BLaER1 treated with 17β-estradiol and CSF1 and Interleukin-3, amounts not matched to agents 10 nM and 100 nM (cell line): ENCODE measurements at regions not wholly inside any gene's neighbourhood (a gene's known extent, or its start where the extent isn't known, plus 50 kb on each side); places are given as distances from the start of the nearest gene placed in this dataset.
"Not testable (repeated sequence)": the region's sequence is repeated elsewhere in the genome, so short reads cannot be mapped to it uniquely, and the experiment has no call there.

Experiments used
- H3K27ac ChIP-seq, 11 experiments: shearing (Covaris generic); formaldehyde crosslinking; 2 replicates each; pipeline ENCODE4 v1.8.1; 2022
- H3K27me3 ChIP-seq, 11 experiments: shearing (Covaris generic); formaldehyde crosslinking; 2 replicates each; pipeline ENCODE4 v1.8.1; 2022
- H3K36me3 ChIP-seq, 11 experiments: shearing (Covaris generic); formaldehyde crosslinking; 2 replicates each; pipeline ENCODE4 v1.8.1; 2022
- H3K4me1 ChIP-seq, 10 experiments: shearing (Covaris generic); formaldehyde crosslinking; 2 replicates each; pipeline ENCODE4 v1.8.1; 2022
- H3K4me2 ChIP-seq, 11 experiments: shearing (Covaris generic); formaldehyde crosslinking; 2 replicates each; pipeline ENCODE4 v1.8.1; 2022
- H3K4me3 ChIP-seq, 10 experiments: shearing (Covaris generic); formaldehyde crosslinking; 2 replicates each; pipeline ENCODE4 v1.8.1; 2022
- H3K9ac ChIP-seq, 11 experiments: shearing (Covaris generic); formaldehyde crosslinking; 2 replicates each; pipeline ENCODE4 v1.8.1; 2022
- H3K9me3 ChIP-seq, 11 experiments: shearing (Covaris generic); formaldehyde crosslinking; replicated peaks in 1 of 11; 2 replicates each; pipeline ENCODE4 v1.8.1; 2022
- H4K20me1 ChIP-seq, 11 experiments: shearing (Covaris generic); formaldehyde crosslinking; 2 replicates each; pipeline ENCODE4 v1.8.1; 2022
- Cebpa-rat ChIP-seq, 11 experiments: shearing (Covaris generic); IDR thresholded peaks; 2 replicates each; pipeline ENCODE4 v1.8.1; 2022

DNA sequence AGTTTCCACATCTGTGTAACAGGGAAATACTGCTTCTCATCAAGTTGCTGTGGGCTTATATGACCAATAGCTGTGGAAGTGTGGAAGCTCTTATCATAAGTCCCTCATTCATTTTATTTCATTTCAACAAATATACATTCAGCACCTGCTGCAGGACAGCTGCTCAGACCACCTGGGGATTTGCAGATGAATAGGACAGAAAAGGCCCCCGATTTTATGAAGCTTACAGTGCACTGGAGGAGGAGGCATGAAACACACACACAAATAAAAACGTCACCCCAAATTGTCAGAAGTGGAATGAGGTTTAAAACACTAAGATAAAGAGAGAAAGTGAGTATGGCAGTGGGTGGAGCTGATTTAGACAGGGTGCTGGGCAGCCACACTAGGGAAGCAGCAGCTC, 107.2 kb downstream of the DRD1 start:
- H3K9me3 ChIP-seq, result peaks cover 0 to 2% (median 0%) of the 10 kb centered on the region in 11 experiments; a peak in 2 of 22 replicates
- no peak overlapping the region for H3K9ac ChIP-seq
- no peaks in the 10 kb centered on the region for H3K36me3 ChIP-seq
- no peaks in the 10 kb centered on the region for H4K20me1 ChIP-seq
- no peak overlapping the region for H3K4me3 ChIP-seq
- no peak overlapping the region for H3K27ac ChIP-seq
- H3K27me3 ChIP-seq, result no peaks in the 10 kb centered on the region
- H3K4me2 ChIP-seq, result no peak overlapping the region
- H3K4me1 ChIP-seq, result 0 out of 20 replicates have a peak, but pooled peaks cover 0 to 4% (median 0%) of the 10 kb centered on the region in 10 experiments
- no peak for TF ChIP-seq Cebpa-rat (IDR thresholded peaks at IDR 0.05)

DNA sequence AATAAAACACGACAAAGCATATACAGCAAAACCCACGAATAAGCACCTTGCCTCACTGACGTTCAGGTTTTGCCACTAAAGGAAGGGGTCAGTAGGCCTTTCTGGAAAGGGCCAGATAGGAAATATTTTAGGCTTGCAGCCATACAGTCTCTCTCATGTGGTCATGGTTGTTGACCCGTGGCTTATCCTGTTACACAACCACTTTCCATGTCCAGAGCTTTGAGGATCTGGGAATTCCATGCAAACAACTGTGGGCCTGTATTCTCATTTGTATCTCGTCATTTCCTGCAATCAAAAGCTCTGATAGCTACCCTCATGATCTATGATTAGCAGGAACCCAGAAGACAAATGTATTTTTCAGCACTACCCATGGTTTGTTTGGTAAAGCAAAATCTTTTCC, 108.3 kb downstream of the DRD1 start:
- Histone ChIP-seq H3K9ac (no peak overlapping the region), H3K36me3 (no peaks in the 10 kb centered on the region), H3K9me3 (peaks cover 0 to 5% (median 0%) of the 10 kb centered on the region in 11 experiments; a peak in 2 of 22 replicates), H3K4me3 (no peak overlapping the region), H3K27me3 (no peaks in the 10 kb centered on the region), H3K27ac (no peak overlapping the region), H4K20me1 (no peaks in the 10 kb centered on the region), H3K4me2 (no peak overlapping the region), H3K4me1 (0 out of 20 replicates have a peak, but pooled peaks cover 0 to 4% (median 0%) of the 10 kb centered on the region in 10 experiments)
- no peak for TF ChIP-seq Cebpa-rat (IDR thresholded peaks at IDR 0.05)

DNA sequence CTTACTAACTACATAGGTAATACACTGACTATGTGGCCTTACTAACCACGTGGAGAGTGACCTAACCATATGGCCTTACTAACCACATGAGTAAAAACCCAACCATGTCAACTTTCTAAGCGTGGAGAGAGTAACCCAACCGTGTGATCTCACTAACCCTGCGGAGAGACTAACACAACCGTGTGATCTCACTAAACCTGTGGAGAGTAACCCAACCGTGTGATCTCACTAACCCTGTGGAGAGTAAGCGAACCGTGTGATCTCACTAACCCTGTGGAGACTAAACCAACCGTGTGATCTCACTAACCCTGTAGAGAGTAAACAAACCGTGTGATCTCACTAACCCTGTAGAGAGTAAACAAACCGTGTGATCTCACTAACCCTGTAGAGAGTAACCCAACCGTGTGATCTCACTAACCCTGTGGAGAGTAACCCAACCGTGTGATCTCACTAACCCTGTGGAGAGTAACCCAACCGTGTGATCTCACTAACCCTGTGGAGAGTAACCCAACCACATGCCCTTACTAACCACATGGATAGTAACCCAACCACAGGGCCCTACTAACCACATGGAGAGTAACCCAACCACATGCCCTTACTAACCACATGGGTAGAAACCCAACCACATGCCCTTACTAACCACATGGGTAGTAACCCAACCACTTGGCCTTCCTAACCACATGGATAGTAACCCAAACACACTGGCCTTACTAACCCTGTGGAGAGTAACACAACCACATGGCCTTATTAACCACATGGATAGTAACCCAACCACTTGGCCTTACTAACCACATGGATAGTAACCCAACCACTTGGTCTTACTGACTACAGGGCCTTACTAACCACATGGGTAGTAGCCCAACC, 112.6 kb downstream of the DRD1 start:
- H4K20me1 ChIP-seq, H3K36me3 ChIP-seq, H3K9ac ChIP-seq, H3K4me3 ChIP-seq, H3K4me2 ChIP-seq, H3K4me1 ChIP-seq, H3K27me3 ChIP-seq, H3K9me3 ChIP-seq, H3K27ac ChIP-seq: not testable (repeated sequence)

DNA sequence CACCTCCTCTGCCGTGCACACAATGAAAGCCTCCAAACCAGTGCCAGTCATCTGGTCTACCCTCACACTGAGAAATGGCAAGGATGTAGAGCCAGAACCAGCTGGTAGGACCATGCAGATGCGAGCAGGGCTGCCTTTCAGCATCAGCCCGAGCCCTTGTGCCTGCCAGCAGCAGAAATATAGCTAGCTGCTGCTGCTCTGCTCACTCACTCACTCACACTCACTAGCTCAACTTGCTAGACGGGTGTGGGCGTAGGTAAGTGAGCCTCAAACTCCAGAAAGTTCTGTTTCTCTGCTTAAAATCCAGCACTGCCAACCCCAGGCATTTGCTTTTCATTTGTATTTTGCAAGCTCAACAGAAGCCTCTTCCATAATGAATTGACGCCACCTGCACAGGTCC, 114.0 kb downstream of the DRD1 start:
- Histone ChIP-seq H3K27ac (no peak overlapping the region), H3K36me3 (no peaks in the 10 kb centered on the region)

DNA sequence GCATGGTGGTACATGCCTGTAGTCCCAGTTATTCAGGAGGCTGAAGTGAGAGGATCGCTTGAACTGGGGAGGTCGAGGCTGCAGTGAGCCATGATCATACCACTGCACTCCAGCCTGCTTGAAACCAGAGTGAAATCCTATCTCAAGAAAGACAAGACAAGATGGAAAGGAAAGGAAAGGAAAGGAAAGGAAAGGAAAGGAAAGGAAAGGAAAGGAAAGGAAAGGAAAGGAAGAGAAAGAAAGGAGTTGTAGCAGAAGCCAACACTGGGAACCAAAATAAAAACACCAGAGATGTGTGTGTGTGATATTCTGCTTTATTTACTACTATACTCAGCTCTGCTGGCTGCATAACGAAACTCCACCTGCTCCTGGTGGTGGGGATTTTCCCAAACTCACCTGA, 115.3 kb downstream of the DRD1 start:
- Histone ChIP-seq H3K9me3 (peaks cover 0 to 5% (median 0%) of the 10 kb centered on the region in 11 experiments; a peak in 2 of 22 replicates), H3K9ac (no peak overlapping the region), H3K4me2 (no peak overlapping the region), H4K20me1 (no peaks in the 10 kb centered on the region), H3K4me3 (no peak overlapping the region), H3K4me1 (no peaks in the 10 kb centered on the region), H3K27me3 (no peaks in the 10 kb centered on the region), H3K27ac (no peak overlapping the region), H3K36me3 (no peaks in the 10 kb centered on the region)
- no peak for TF ChIP-seq Cebpa-rat (IDR thresholded peaks at IDR 0.05)

More for the DNA sequence above, 114.0 kb downstream of the DRD1 start:
- Histone ChIP-seq H4K20me1 (no peaks in the 10 kb centered on the region), H3K9me3 (peaks cover 0 to 5% (median 0%) of the 10 kb centered on the region in 11 experiments; a peak in 2 of 22 replicates), H3K4me3 (no peak overlapping the region), H3K9ac (no peak overlapping the region), H3K4me1 (no peaks in the 10 kb centered on the region), H3K27me3 (no peaks in the 10 kb centered on the region), H3K4me2 (no peak overlapping the region)
- no peak for TF ChIP-seq Cebpa-rat (IDR thresholded peaks at IDR 0.05)

DNA sequence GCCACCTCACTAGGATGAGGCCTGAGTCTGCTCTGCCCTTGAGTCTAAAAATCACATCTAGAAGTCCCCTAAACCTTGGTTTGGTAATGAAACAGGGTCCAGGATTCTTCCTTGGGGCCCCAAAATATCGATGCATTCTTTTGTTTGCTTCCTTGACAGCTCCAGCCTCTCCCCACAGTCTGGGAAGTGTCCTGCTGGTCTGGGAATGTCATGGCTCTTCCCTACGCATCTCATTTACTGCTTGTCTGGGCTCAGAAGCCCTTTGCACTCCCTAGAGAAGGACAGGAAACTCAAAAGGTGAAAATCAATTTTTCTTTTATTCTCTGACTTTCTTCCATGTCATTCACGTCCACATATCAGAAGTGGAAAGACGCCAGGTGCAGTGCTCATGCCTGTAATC, 115.8 kb downstream of the DRD1 start:
- Histone ChIP-seq H3K4me1 (no peaks in the 10 kb centered on the region), H3K27ac (no peak overlapping the region), H3K9ac (no peak overlapping the region), H3K9me3 (peaks cover 0 to 5% (median 0%) of the 10 kb centered on the region in 11 experiments; a peak in 2 of 22 replicates), H3K36me3 (no peaks in the 10 kb centered on the region), H4K20me1 (no peaks in the 10 kb centered on the region), H3K4me3 (no peak overlapping the region), H3K27me3 (no peaks in the 10 kb centered on the region), H3K4me2 (no peak overlapping the region)
- TF ChIP-seq Cebpa-rat (IDR thresholded peaks at IDR 0.05), result no peak

DNA sequence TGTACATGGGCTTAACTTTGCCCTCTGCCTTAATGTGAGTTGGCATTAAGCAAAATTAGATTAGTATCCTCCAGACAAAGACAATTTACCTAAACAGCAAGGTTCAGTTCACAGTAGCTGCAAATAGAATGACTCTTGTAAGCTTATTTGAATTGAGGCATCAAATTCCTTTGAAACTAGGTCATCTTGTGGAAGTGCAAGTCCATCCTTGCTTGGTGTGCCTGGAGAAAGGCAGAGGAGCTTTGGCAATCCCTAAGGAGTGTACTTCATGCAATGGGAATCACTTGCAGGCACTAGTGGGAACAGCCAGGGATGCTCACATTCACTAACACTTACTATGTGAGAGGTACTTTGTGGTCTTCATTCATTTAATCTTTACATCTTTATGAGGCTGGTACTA, 118.3 kb downstream of the DRD1 start:
- no peak for TF ChIP-seq Cebpa-rat (IDR thresholded peaks at IDR 0.05)
- H4K20me1 ChIP-seq, result no peaks in the 10 kb centered on the region

DNA sequence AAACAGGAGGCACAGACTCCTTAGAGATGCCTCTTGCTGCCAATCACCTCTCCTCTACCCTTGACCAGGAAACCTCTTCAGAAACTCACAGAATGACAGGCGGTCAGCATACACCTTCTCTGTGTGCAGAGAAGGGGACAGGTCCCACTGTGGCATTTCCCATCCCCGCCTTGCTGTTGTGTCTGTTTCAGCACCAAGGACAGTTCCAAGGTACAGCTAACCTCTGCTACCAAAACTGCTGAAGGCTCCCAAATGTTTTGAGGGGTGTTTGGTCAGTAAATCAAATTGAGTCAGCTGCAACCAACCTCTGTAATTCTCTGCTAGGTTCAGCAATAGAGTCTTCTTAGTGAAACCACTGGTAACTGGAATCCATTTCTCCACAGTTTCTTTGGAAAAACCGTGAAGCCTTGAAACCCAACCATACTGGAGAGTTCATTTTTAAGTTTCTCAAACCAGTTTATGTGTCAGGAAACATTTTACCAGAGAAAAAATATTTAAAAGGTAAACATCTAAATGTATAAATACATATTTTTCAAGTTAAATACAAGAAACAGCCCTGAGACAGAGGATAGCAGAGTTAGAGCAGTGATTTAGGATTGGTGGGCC, 122.0 kb downstream of the DRD1 start:
- no peaks in the 10 kb centered on the region for H4K20me1 ChIP-seq
- H3K4me3 ChIP-seq, result no peak overlapping the region
- no peaks in the 10 kb centered on the region for H3K9me3 ChIP-seq
- no peak overlapping the region for H3K9ac ChIP-seq
- peaks cover 0 to 20% (median 14%) of the 10 kb centered on the region in 11 experiments; a peak in 11 of 22 replicates for H3K27me3 ChIP-seq
- TF ChIP-seq Cebpa-rat (IDR thresholded peaks at IDR 0.05), result no peak
- peak overlapping the region in 4 of 11 experiments; percentile 10 to 30 (median 22); a peak in 2 of 22 replicates for H3K4me2 ChIP-seq
- H3K27ac ChIP-seq, result no peak overlapping the region
- peaks cover 1 to 17% (median 12%) of the 10 kb centered on the region in 10 experiments for H3K4me1 ChIP-seq
- H3K36me3 ChIP-seq, result no peaks in the 10 kb centered on the region

More for the DNA sequence above, 118.3 kb downstream of the DRD1 start:
- no peak overlapping the region for H3K27ac ChIP-seq
- no peaks in the 10 kb centered on the region for H3K36me3 ChIP-seq
- no peaks in the 10 kb centered on the region for H3K27me3 ChIP-seq
- H3K9me3 ChIP-seq, result no peaks in the 10 kb centered on the region
- no peak overlapping the region for H3K4me2 ChIP-seq
- peaks cover 0 to 6% (median 2%) of the 10 kb centered on the region in 10 experiments; a peak in 5 of 20 replicates for H3K4me1 ChIP-seq
- no peak overlapping the region for H3K4me3 ChIP-seq
- no peak overlapping the region for H3K9ac ChIP-seq

DNA sequence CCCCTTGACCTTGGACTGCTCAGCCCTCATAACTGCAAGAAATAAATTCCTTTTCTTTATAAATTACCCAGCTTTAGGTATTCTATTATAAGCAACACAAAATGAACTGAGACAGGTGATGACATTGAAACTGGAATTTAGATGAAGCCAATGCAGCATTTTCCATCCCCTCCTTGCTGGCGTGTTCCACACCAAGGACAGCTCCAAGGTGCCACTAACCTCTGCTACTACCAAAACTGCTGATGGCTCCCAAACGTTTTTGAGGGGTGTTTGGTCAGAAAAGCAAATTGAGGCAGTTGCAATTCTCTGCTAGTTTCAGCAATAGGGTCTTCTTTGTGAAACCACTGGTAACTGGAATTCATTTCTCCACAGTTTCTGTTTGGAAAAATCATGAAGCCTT, 124.8 kb downstream of the DRD1 start:
- Histone ChIP-seq H3K27me3 (peaks cover 0 to 41% (median 29%) of the 10 kb centered on the region in 11 experiments; a peak in 18 of 22 replicates), H3K4me1 (peaks cover 15 to 40% (median 24%) of the 10 kb centered on the region in 10 experiments), H3K36me3 (no peaks in the 10 kb centered on the region), H3K4me3 (no peak overlapping the region), H3K9me3 (no peaks in the 10 kb centered on the region), H4K20me1 (no peaks in the 10 kb centered on the region), H3K4me2 (no peak overlapping the region), H3K27ac (no peak overlapping the region), H3K9ac (no peak overlapping the region)
- no peak for TF ChIP-seq Cebpa-rat (IDR thresholded peaks at IDR 0.05)
